ENCODE measurements at regions not wholly inside any gene's neighbourhood (a gene's known extent, or its start where the extent isn't known, plus 50 kb on each side); places are given as distances from the start of the nearest gene placed in this dataset.
A peak's percentile ranks its signal among the peaks of the same experiment; 100 is the strongest.

GRCh38 chr3:27629366-27629765 is 92.8 kb downstream of the EOMES start:
- no peaks in the 10 kb centered on the region for H3K27me3 ChIP-seq (ENCODE audit: control insufficient read depth in 1 of 2, insufficient read depth in 2 of 2, low read length in 2 of 2)
- no peaks in the 10 kb centered on the region for H3K36me3 ChIP-seq (ENCODE audit: insufficient read depth, low read length)
- no peak for TF ChIP-seq CTCF (IDR thresholded peaks at IDR 0.05)
- H3K4me1 ChIP-seq (ENCODE audit: insufficient read depth, low read length) = peaks cover 15% of the 10 kb centered on the region
- H3K27me3 Mint-ChIP-seq = no peaks in the 10 kb centered on the region
- no peak overlapping the region for H3K4me3 ChIP-seq (ENCODE audit: low read length)
- DNase-seq = no peak
- no peaks in the 10 kb centered on the region for H3K36me3 Mint-ChIP-seq (ENCODE audit: low read depth)
- CTCF ChIA-PET = no interaction called here
- H3K27ac ChIP-seq (ENCODE audit: low read depth in 1 of 2, low read length in 2 of 2) = no peak overlapping the region
- ATAC-seq (ENCODE audit: poor library complexity) = no peak
- intact Hi-C loops (cut with DNase I, micrococcal nuclease) = no loop called here
- H3K9me3 Mint-ChIP-seq = no peaks in the 10 kb centered on the region
- no peak overlapping the region for H3K27ac Mint-ChIP-seq
- H3K4me1 Mint-ChIP-seq (ENCODE audit: low read depth) = peaks cover 55% of the 10 kb centered on the region
- H3K9me3 ChIP-seq (ENCODE audit: control insufficient read depth in 1 of 2, insufficient read depth in 1 of 2, low read length in 2 of 2) = no peaks in the 10 kb centered on the region
- H3K4me3 Mint-ChIP-seq = peak overlapping the region; percentile 28
- POLR2A ChIA-PET = no interaction called here

- H3K27ac Mint-ChIP-seq = no peak overlapping the region
- H3K9me3 Mint-ChIP-seq = no peaks in the 10 kb centered on the region
- peaks cover 48% of the 10 kb centered on the region for H3K4me1 Mint-ChIP-seq (ENCODE audit: low read depth)
- Histone ChIP-seq H3K27ac (ENCODE audit: low read depth in 1 of 2, low read length in 2 of 2) (no peak overlapping the region), H3K27me3 (ENCODE audit: control insufficient read depth in 1 of 2, insufficient read depth in 2 of 2, low read length in 2 of 2) (no peaks in the 10 kb centered on the region), H3K4me3 (ENCODE audit: low read length) (no peak overlapping the region), H3K36me3 (ENCODE audit: insufficient read depth, low read length) (no peaks in the 10 kb centered on the region), H3K9me3 (ENCODE audit: control insufficient read depth in 1 of 2, insufficient read depth in 1 of 2, low read length in 2 of 2) (no peaks in the 10 kb centered on the region), H3K4me1 (ENCODE audit: insufficient read depth, low read length) (peaks cover 5% of the 10 kb centered on the region)
- intact Hi-C loops (cut with DNase I, micrococcal nuclease) = no loop called here
- ChIA-PET CTCF (no interaction called here), POLR2A (no interaction called here)
- H3K36me3 Mint-ChIP-seq (ENCODE audit: low read depth) = no peaks in the 10 kb centered on the region
- H3K27me3 Mint-ChIP-seq = no peaks in the 10 kb centered on the region
- peak in 1 of 14 experiments; percentile 59 for DNase-seq
- no peak for ATAC-seq (ENCODE audit: poor library complexity)
- TF ChIP-seq CTCF (IDR thresholded peaks at IDR 0.05) = no peak
- H3K4me3 Mint-ChIP-seq = no peak overlapping the region
Measured at GRCh38 chr3:27628026-27628750, 93.9 kb downstream of the EOMES start.

GRCh38 chr3:27626596-27627118 is 95.5 kb downstream of the EOMES start:
- H3K27me3 Mint-ChIP-seq = no peaks in the 10 kb centered on the region
- H3K4me1 ChIP-seq (ENCODE audit: insufficient read depth, low read length) = peaks cover 5% of the 10 kb centered on the region
- H3K4me3 ChIP-seq (ENCODE audit: low read length) = no peak overlapping the region
- H3K27me3 ChIP-seq (ENCODE audit: control insufficient read depth in 1 of 2, insufficient read depth in 2 of 2, low read length in 2 of 2) = no peaks in the 10 kb centered on the region
- H3K9me3 Mint-ChIP-seq = no peaks in the 10 kb centered on the region
- H3K36me3 ChIP-seq (ENCODE audit: insufficient read depth, low read length) = no peaks in the 10 kb centered on the region
- no peaks in the 10 kb centered on the region for H3K9me3 ChIP-seq (ENCODE audit: control insufficient read depth in 1 of 2, insufficient read depth in 1 of 2, low read length in 2 of 2)
- ChIA-PET POLR2A (interaction anchor here (0.5 kb wide), 1 partner anchor 148 kb away, joined by 3 read pairs; no protein-coding TSS in a partner anchor), CTCF (no interaction called here)
- no peak for TF ChIP-seq CTCF (IDR thresholded peaks at IDR 0.05)
- H3K4me1 Mint-ChIP-seq (ENCODE audit: low read depth) = peaks cover 39% of the 10 kb centered on the region
- H3K27ac Mint-ChIP-seq = no peak overlapping the region
- ATAC-seq (ENCODE audit: poor library complexity) = no peak
- H3K4me3 Mint-ChIP-seq = no peak overlapping the region
- H3K27ac ChIP-seq (ENCODE audit: low read depth in 1 of 2, low read length in 2 of 2) = no peak overlapping the region
- no peaks in the 10 kb centered on the region for H3K36me3 Mint-ChIP-seq (ENCODE audit: low read depth)
- no peak for DNase-seq
- intact Hi-C loops (cut with DNase I, micrococcal nuclease) = no loop called here
